Eye (tissue), 1 donor: ENCODE measurements at regions not wholly inside any gene's neighbourhood (a gene's known extent, or its start where the extent isn't known, plus 50 kb on each side); places are given as distances from the start of the nearest gene placed in this dataset.

Experiments
- DNase-seq: peaks from one replicate; pipeline ENCODE4 v3.0.0-alpha.2; 2015

GRCh38 chr18:66727991-66728390 is 124.1 kb upstream of the CDH19 start:
- DNase-seq = no peak

DNA sequence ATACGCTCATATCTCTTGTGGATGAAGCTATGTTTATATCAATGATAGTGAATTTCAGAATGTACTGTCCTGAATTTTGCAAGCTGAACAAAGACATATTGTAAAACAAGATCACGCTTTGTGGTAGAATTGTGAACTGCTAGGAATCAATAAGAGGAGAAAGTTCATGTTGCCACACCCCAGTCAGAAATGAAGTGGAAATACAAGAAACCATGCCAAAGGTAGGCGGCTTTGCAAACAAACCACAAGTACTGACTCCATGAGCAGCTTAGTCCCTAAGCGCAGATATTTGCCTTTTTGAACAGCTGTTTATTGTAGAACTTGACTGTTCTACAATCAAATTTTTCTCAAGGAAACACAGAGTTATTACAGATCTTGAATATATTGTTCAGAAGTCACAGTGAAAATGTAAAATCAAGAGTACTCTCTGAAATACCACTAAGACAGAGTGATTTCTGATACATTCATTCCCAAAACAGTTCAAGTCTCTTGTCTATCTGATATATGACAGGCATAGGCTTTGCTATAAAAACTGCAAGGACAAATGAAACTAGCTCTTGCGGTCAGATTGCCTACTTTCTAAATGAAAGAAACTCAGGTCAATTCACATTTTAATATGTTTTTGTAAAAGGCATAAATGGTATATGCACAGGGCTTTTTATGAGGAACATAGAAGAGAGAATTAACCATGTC is 120.9 kb upstream of the CDH19 start:
- peak; percentile 5 for DNase-seq

DNA sequence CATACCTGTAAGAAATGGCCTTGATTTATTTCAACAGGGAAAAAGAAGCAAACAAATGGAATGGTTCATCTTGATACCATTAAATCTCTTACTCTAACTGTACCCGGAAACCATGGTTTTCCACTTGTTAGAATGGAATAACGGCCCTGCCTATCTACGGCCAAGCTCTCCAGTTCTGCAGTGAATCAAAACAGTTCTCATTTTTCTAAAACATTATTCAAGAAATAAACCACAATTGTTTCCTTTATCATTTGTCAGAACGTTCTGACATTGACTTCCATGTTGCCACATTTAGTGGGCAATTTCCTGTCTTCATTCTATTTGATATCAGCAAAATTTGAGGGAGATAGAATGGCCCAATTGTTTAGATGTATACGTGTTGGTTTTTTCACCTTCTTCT is 118.8 kb upstream of the CDH19 start:
- DNase-seq = no peak

DNA sequence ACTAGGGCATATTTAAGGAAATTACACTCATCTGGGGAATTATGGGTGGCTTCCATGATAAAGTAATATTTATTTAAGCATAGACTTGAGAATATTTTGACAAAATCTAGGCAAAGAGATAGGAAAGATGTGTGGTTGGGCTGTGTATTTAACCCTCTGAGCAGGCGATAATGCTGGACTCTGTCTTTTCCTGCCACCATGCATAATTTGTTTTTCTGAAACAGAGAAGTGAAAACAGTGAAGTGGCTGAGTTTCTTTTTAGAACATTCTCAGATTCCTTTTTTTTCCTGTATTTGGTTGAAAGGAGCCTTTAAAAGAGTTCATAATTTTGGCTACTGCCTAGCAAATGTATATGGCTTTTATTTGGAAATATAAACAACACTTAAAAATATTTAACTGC is 104.8 kb upstream of the CDH19 start:
- DNase-seq = no peak

DNA sequence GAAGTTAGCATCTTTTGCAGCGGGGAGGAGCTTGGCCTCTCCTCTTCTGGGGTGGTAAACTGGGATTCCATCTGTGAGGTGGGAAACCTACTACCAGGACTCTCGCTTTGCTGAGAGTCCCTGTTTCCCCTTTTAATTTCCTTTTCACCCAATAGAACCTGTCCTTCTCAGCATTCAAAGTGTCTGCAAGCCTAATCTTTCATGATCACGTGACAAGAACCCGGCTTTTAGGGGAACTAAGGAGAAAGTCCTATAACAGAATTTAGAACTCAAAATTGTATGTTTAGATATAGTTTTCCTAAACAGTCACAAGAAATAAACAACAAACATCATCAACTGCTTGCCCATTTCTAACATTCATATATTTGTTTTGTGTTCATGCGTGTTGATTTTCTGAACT is 103.6 kb upstream of the CDH19 start:
- no peak for DNase-seq

GRCh38 chr18:66695281-66695680 is 91.4 kb upstream of the CDH19 start:
- DNase-seq = no peak

- no peak for DNase-seq
Measured at GRCh38 chr18:66694852-66695251, 91.0 kb upstream of the CDH19 start.

DNA sequence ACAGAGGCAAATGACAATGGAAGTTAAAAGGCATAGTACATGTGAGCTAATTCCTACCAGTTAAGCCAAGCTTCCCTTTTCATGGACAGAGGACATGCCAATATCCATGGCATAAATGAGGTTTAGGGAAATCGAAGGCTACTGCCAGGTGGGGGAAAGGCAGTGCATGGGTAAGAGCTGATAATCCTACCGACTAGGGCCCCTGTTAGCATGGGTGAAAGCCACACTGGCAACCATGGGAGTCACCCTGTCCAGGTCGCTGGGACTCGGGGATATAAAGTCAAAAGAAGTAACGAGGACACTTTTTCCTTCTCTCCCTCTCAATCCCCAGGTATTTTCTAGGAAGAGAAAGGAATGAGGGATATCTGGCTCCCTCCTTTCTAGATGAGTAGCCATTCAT is 83.7 kb upstream of the CDH19 start:
- no peak for DNase-seq

DNA sequence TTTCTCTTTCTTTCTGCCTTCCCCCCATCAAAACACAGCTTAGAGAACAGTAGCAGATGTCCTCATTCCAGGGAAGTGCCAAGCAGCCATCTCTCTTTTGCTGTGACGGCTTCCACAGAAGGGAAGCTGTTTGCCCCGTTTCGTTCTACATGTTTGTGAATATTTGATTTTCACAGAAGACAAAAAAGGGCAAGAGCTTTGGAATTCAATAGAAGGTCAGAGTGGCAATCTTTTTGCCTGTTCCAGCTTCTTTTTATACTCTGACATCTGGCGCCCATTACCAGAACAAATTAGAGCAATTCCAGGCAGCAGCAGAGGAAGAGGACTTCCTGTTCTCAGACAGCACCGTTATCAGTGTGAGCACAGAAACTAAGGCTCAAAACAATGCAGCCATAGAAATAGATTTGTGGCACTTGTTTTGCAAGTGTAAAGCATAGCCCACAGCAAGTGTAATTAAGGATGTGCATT is 79.0 kb upstream of the CDH19 start:
- peak; percentile 46 for DNase-seq

- DNase-seq = no peak
Measured at GRCh38 chr18:66676699-66677098, 72.8 kb upstream of the CDH19 start.

GRCh38 chr18:66674286-66674685 is 70.4 kb upstream of the CDH19 start:
- DNase-seq = no peak

- DNase-seq = no peak
Measured at GRCh38 chr18:66668706-66669105, 64.8 kb upstream of the CDH19 start.

DNA sequence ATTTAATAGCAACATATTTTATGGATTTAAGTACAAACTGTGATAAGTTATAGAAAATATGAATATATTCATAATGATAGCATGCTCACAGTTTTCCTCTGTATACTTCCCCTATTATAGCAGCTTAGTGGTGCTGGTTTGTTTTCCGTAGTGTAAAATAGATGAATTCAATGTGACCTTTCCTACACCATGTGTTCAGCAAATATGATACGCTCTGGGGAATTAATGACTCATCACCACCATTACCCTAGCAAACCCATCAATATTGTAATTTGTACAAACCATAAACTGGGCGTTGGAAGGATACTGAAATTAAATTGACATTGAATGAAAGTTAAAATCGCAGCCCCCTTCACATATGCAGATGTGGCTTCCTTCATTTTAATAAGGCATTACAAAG is 58.7 kb upstream of the CDH19 start:
- no peak for DNase-seq

DNA sequence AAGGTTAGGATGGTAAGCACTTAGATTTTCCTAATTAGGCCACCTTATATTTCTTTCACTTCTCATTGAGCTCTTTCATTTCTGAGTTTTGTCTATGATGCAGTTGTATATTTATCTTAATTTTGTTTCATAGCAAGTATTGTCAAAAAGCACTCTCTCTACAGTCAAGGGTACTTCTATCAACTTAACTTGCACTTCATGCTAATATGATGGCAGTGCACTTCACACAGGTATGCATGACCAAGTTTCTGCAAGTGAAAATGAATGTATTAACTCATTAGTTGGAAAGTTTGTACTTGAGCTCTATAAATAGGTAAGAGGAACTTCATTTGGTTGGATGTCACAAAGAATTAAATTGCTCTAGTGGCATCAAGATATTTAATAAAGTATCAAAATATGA is 51.5 kb upstream of the CDH19 start:
- no peak for DNase-seq
